ENCODE measurements at regions not wholly inside any gene's neighbourhood (a gene's known extent, or its start where the extent isn't known, plus 50 kb on each side); places are given as distances from the start of the nearest gene placed in this dataset.

GRCh38 chr12:18926188-18926587 is 188.3 kb downstream of the CAPZA3 start:
- no peak overlapping the region for H3K4me2 ChIP-seq (ENCODE audit: control insufficient read depth, insufficient read depth)
- POLR2A ChIA-PET, result no interaction called here
- no peak for DNase-seq (ENCODE audit: low read depth, low spot score)
- H3K79me2 ChIP-seq (ENCODE audit: control insufficient read depth, insufficient read depth, low read length), result no peaks in the 10 kb centered on the region
- in situ Hi-C loops (cut with MboI) (no loop called here), intact Hi-C loops (cut with micrococcal nuclease; ENCODE audit: unreplicated experiment) (no loop called here)
- no peak for ATAC-seq
- H2AFZ ChIP-seq (ENCODE audit: control insufficient read depth, low read depth, low read length), result no peak overlapping the region
- BruUV-seq (replicated peaks), result no TSS peak
- RAD21 ChIA-PET (ENCODE audit: unreplicated experiment), result no interaction called here
- CTCF ChIA-PET, result no interaction called here
- H3K27me3 ChIP-seq (replicated peaks in 1 of 2; ENCODE audit: control insufficient read depth in 2 of 2, insufficient read depth in 2 of 2, low read length in 1 of 2), result no peaks in the 10 kb centered on the region
- no peak for TF ChIP-seq BCL3 (IDR thresholded peaks at IDR 0.05; ENCODE audit: borderline replicate concordance, insufficient read depth, low read depth, low read length, poor library complexity, severe bottlenecking)
- no peak for TF ChIP-seq ZNF384 (IDR thresholded peaks at IDR 0.05; ENCODE audit: borderline replicate concordance, low read depth, low read length)
- no peak for TF ChIP-seq CEBPZ (IDR thresholded peaks at IDR 0.05; ENCODE audit: low read depth, low read length)
- no peak for TF ChIP-seq HDAC6 (IDR thresholded peaks at IDR 0.05; ENCODE audit: unreplicated experiment)
- TF ChIP-seq MEF2B (IDR thresholded peaks at IDR 0.05; ENCODE audit: partially characterized antibody, poor library complexity, severe bottlenecking), result no peak
- TF ChIP-seq MYC (IDR thresholded peaks at IDR 0.05; ENCODE audit: insufficient read depth, insufficient read length, insufficient replicate concordance, low read length, severe bottlenecking), result no peak
- no peak for TF ChIP-seq PBX3 (IDR thresholded peaks at IDR 0.05; ENCODE audit: insufficient replicate concordance, low read depth, low read length)
- TF ChIP-seq BHLHE40 (IDR thresholded peaks at IDR 0.05; ENCODE audit: borderline replicate concordance in 1 of 2, low read depth in 2 of 2, low read length in 1 of 2), result no peak
- no peak for TF ChIP-seq IKZF1 (conservative IDR thresholded peaks at IDR 0.05)
- TF ChIP-seq SUZ12 (IDR thresholded peaks at IDR 0.05; ENCODE audit: unreplicated experiment), result no peak
- TF ChIP-seq RBBP5 (conservative IDR thresholded peaks at IDR 0.05), result no peak
- TF ChIP-seq WRNIP1 (IDR thresholded peaks at IDR 0.05; ENCODE audit: borderline replicate concordance, low read depth, low read length), result no peak
- no peak for TF ChIP-seq IRF5 (IDR thresholded peaks at IDR 0.05; ENCODE audit: borderline replicate concordance)
- no peak for TF ChIP-seq SPI1 (IDR thresholded peaks at IDR 0.05; ENCODE audit: borderline replicate concordance, insufficient read depth, low read depth, low read length)
- TF ChIP-seq USF2 (IDR thresholded peaks at IDR 0.05; ENCODE audit: borderline replicate concordance, low read depth, low read length), result no peak
- H3K9me3 ChIP-seq (replicated peaks; ENCODE audit: control insufficient read depth, insufficient read depth, low read length), result no peaks in the 10 kb centered on the region
- FAIRE-seq, result no peak
- SMC1A ChIA-PET (ENCODE audit: uncharacterized antibody, unreplicated experiment), result no interaction called here
- no peaks in the 10 kb centered on the region for H3K4me1 ChIP-seq (ENCODE audit: control insufficient read depth, insufficient read depth, low read length)
- 31% methylated on average over 7 of the region's 7 CpGs for WGBS (ENCODE audit: insufficient coverage, insufficient replicate concordance, low lambda C conversion rate, missing lambda C conversion rate)
- no peak overlapping the region for H3K9ac ChIP-seq (ENCODE audit: control insufficient read depth, insufficient read depth, low read length)
- H3K4me3 ChIP-seq, result no peak overlapping the region
- H4K20me1 ChIP-seq (ENCODE audit: control insufficient read depth, insufficient read depth), result no peaks in the 10 kb centered on the region
- H3K27ac ChIP-seq (ENCODE audit: control insufficient read depth, insufficient read depth), result no peak overlapping the region
- no peaks in the 10 kb centered on the region for H3K36me3 ChIP-seq (ENCODE audit: control insufficient read depth in 2 of 2, insufficient read depth in 2 of 2, low read length in 1 of 2)

All from GM12878 (cell line).